T-helper 1 cell treated with Interleukin-12 subunit alpha and Interleukin-12 subunit beta and Interleukin-4 antibody, amounts not matched to agents 30 μg/mL and 1 μg/mL, for 36 hours (primary cell): ENCODE measurements at regions not wholly inside any gene's neighbourhood (a gene's known extent, or its start where the extent isn't known, plus 50 kb on each side); places are given as distances from the start of the nearest gene placed in this dataset.

Experiments
- H3K27ac Mint-ChIP-seq: one replicate; pipeline ENCODE4 v1.8.0; 2021; ENCODE audit warnings: mild to moderate bottlenecking, mixed read lengths
- H3K27me3 Mint-ChIP-seq: one replicate; pipeline ENCODE4 v1.8.0; 2021; ENCODE audit warnings: low read depth, mixed read lengths
- H3K36me3 Mint-ChIP-seq: one replicate; pipeline ENCODE4 v1.8.0; 2021; ENCODE audit warnings: low read depth, mixed read lengths
- H3K4me1 Mint-ChIP-seq: one replicate; pipeline ENCODE4 v1.8.0; 2021; ENCODE audit warnings: low read depth, mixed read lengths
- H3K4me3 Mint-ChIP-seq: one replicate; pipeline ENCODE4 v1.8.0; 2021; ENCODE audit warnings: mild to moderate bottlenecking, moderate library complexity, mixed read lengths
- H3K9me3 Mint-ChIP-seq: one replicate; pipeline ENCODE4 v1.8.0; 2021; ENCODE audit warnings: mixed read lengths

DNA sequence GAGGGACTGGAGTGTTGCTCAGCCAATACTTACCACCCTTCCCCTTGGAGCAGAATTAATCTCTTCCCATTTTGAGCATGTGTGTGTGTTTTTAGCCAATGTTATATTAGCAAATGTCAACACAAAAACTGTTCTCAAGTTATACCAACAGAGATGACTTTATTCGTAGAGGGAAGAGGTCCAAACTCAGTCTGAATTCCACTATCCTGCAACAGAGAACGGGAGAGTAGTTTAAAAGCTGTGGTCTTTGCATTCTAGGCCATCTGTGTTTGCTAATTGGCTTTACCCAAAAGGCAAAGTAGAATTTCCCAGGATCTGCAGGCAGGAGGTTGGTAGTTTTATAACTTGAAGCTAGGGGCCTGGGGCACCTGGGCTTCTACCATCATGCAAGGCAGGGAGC, 847.9 kb upstream of the TMEM132C start:
- no peaks in the 10 kb centered on the region for H3K36me3 Mint-ChIP-seq
- no peaks in the 10 kb centered on the region for H3K27me3 Mint-ChIP-seq
- H3K27ac Mint-ChIP-seq = no peak overlapping the region
- H3K4me3 Mint-ChIP-seq = no peak overlapping the region
- peaks cover 18% of the 10 kb centered on the region for H3K9me3 Mint-ChIP-seq
- H3K4me1 Mint-ChIP-seq = no peaks in the 10 kb centered on the region

DNA sequence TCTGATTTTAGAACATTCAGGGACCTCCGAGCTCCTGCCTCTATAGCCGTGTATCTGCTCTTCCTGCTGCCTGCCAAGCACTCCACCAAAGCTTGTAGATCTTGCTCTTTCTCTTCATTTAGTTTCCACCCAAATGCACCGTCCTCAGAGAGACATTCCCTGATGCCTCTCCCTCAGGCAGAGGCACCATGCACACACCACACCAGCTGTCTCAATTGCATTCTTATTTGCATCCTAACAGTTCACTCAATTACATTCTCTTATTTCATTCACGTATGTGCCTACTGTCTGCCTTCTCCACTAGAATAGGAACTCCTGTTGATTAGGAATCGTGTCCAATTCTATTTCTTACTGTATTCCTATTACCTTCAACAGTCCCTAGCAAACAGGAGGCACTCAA, 845.4 kb upstream of the TMEM132C start:
- H3K4me3 Mint-ChIP-seq = no peak overlapping the region

DNA sequence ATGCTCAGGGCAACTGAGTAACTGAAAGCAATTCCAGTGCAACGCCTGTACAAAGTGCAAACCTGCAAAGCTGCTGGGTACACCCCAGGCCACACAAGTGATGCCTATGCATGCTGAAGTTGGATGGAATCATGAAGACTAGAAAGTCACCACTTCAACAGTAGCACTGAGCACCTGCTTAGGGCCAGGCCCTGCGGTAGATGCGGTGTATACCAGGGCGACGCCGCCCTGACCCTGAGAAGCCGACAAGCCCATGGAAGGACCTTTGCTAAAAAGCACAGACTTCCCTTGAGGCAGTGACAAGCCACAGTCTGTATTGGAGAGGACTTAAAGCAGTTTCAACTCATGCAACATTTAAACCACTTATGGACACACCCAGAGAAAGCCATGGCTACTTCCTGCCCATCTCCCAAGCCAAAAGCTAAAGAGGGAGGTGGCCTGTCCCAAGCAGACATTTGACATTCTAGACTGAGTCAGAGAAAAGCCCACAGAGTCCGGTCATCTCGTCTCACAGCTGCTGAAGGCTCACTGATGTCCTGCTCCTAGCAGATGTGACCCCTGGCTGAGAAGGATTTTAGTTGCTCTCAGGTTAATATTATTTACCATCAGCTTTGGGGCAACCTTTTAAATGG, 843.9 kb upstream of the TMEM132C start:
- Mint-ChIP-seq H3K4me3 (no peak overlapping the region), H3K27me3 (no peaks in the 10 kb centered on the region), H3K27ac (no peak overlapping the region), H3K4me1 (no peaks in the 10 kb centered on the region), H3K9me3 (peaks cover 11% of the 10 kb centered on the region), H3K36me3 (no peaks in the 10 kb centered on the region)

More for the DNA sequence above, 845.4 kb upstream of the TMEM132C start:
- Mint-ChIP-seq H3K4me1 (no peaks in the 10 kb centered on the region), H3K36me3 (no peaks in the 10 kb centered on the region), H3K9me3 (peaks cover 23% of the 10 kb centered on the region), H3K27me3 (no peaks in the 10 kb centered on the region), H3K27ac (no peak overlapping the region)

DNA sequence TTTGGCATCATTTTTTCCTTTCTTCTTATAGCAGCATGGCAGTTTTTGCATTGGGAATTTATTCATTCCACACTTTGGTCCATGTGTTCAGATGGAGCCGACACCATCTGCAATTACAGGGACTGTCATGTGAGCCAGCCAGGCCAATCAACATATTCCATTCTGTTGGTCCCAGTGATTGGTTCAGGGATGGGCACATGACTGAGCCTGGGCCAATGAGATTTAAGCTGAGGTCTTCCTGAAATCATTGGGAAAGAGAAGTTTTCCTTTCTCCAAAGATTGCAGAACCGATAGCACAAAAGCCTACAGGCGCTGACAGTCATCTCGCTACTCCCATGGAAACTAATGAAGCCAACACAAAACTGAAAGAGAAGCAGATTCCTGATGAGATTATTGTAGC, 841.5 kb upstream of the TMEM132C start:
- H3K36me3 Mint-ChIP-seq = no peaks in the 10 kb centered on the region
- H3K27ac Mint-ChIP-seq = no peak overlapping the region
- peaks cover 5% of the 10 kb centered on the region for H3K9me3 Mint-ChIP-seq
- H3K27me3 Mint-ChIP-seq = no peaks in the 10 kb centered on the region
- H3K4me1 Mint-ChIP-seq = no peaks in the 10 kb centered on the region
- no peak overlapping the region for H3K4me3 Mint-ChIP-seq

DNA sequence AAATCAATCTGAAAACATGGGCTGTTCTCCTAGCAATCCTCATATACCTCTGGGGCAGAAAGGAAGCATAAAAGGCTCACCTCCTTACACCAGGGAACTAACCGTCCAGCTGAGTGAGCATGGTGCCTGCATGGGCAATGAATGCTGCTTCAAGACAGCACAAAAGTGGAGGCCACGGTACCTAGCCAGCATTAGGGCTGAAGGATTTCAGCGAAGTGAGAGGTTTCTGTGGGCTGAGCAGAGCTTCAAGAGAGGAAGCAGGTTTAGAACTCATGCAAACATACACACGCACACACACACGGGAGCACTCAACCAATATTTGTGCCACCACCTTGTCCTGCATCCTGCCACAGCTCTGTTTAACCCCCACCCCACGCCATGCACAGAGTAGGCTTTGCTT, 838.5 kb upstream of the TMEM132C start:
- H3K9me3 Mint-ChIP-seq = peaks cover 5% of the 10 kb centered on the region
- no peaks in the 10 kb centered on the region for H3K27me3 Mint-ChIP-seq
- no peaks in the 10 kb centered on the region for H3K4me1 Mint-ChIP-seq
- H3K4me3 Mint-ChIP-seq = no peak overlapping the region
- no peak overlapping the region for H3K27ac Mint-ChIP-seq
- no peaks in the 10 kb centered on the region for H3K36me3 Mint-ChIP-seq

DNA sequence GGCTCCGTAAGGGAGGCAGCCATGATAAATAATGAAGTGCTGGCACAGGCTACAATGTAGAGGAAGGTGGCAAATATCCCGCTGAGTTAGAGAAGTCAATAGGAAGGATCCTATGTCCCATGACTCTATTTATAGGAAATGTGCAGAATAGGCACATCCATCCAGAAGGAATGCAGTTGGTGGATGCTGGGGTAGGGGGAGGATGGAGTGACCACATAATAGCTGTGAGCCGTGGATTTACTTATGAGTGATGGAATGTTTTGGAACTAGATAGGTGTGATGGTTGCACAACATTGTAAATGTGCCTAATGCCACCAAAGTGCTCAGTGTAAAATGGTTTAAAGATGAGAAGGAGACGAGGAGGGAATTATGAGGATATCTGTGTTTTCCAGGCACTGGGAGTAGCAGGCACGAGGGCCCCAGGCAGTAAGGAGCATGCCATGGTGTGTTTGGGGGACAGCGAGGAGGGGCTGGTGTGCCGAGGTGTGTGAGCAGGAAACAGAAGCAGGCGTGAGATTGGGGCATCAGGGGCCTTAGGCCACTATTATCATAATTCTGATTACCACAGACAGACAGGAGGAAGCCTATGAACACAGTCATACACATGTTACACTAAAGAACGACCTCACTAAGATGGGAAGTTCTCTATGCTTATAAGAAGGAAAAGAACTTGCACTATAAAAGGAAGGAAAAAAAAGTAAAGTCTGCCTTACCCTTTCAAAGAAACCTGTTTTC, 837.3 kb upstream of the TMEM132C start:
- H3K36me3 Mint-ChIP-seq = no peaks in the 10 kb centered on the region

DNA sequence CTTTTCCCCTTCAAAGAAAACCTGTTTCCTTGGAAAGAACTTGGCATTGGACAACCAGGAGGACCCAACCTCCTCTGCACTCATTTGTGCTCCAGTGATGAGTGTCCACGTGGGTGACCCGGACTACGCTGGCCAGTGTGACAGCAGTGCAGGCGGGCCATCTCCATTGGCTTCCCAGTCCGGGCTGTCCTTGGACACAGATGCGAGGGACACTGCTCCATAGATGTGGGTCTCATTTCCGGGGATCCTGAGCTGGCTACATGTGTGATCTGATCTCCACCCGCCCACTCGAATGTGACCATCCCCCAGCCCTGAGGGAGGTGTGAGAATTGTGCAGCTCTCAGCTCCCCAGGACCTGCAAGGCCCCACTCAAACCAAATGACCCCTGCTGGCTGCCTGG, 836.6 kb upstream of the TMEM132C start:
- H3K9me3 Mint-ChIP-seq = no peaks in the 10 kb centered on the region
- no peaks in the 10 kb centered on the region for H3K27me3 Mint-ChIP-seq
- no peak overlapping the region for H3K27ac Mint-ChIP-seq
- no peaks in the 10 kb centered on the region for H3K4me1 Mint-ChIP-seq
- no peak overlapping the region for H3K4me3 Mint-ChIP-seq
- H3K36me3 Mint-ChIP-seq = no peaks in the 10 kb centered on the region

More for the DNA sequence above, 837.3 kb upstream of the TMEM132C start:
- no peaks in the 10 kb centered on the region for H3K4me1 Mint-ChIP-seq
- no peak overlapping the region for H3K27ac Mint-ChIP-seq
- H3K27me3 Mint-ChIP-seq = no peaks in the 10 kb centered on the region
- H3K9me3 Mint-ChIP-seq = peaks cover 5% of the 10 kb centered on the region
- H3K4me3 Mint-ChIP-seq = no peak overlapping the region

DNA sequence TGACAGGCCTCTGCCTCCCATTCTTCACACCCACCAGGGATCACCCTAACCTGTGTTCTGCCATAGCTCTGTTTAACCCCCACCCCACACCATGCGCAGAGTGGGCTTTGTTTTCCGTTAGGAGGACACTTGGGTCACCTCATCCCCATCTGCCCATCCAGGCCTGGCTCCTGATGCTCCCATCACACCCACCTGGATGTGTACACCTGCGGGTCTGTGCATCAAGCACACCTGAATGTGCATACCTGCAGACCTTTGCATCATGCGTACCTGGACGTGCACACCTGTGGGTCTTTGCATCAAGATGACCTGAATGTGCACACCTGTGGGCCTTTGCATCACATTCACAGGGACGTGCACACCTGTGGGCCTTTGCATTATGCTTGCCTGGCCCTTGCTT, 835.8 kb upstream of the TMEM132C start:
- Mint-ChIP-seq H3K4me3 (no peak overlapping the region), H3K36me3 (no peaks in the 10 kb centered on the region)

DNA sequence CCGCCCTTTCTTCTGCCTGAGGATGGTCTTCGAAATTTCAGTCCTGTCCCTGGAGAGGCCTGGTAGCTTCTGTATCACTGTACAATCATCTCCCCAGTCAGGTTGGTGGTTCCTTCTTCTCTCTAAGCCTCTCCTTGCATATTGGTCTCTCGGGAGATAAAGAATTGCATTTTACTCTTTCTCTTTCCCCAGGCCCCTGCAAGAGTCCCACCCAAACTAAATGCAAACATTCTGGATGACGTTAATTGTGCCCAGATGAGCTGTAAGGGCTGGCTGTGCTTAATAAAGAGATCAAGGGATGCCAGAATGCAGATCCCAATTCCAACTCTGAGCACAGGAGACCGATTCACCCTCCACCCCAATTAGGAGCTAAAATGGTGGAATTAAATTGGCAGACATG, 835.4 kb upstream of the TMEM132C start:
- no peaks in the 10 kb centered on the region for H3K36me3 Mint-ChIP-seq
- H3K4me1 Mint-ChIP-seq = no peaks in the 10 kb centered on the region
- H3K27ac Mint-ChIP-seq = no peak overlapping the region
- no peaks in the 10 kb centered on the region for H3K27me3 Mint-ChIP-seq
- H3K9me3 Mint-ChIP-seq = no peaks in the 10 kb centered on the region
- no peak overlapping the region for H3K4me3 Mint-ChIP-seq

More for the DNA sequence above, 835.8 kb upstream of the TMEM132C start:
- Mint-ChIP-seq H3K27ac (no peak overlapping the region), H3K27me3 (no peaks in the 10 kb centered on the region), H3K9me3 (no peaks in the 10 kb centered on the region), H3K4me1 (no peaks in the 10 kb centered on the region)

DNA sequence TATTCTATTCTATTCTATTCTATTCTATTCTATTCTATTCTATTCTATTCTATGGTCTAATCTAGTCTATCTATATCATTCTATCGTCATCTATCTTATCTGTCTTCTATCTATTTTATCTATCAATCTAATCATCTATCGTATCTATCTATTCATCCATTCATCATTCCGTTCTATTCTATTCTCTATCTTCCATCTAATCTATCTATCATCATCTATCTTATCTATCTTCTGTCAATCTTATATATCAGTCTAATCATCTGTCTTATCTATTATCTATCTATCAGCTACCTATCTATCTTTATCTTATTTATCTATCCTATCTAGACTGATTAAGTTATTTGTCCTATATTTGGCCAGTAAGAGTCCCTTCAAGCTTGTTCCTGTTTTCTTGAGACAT, 831.5 kb upstream of the TMEM132C start:
- no peaks in the 10 kb centered on the region for H3K4me1 Mint-ChIP-seq
- H3K36me3 Mint-ChIP-seq = no peaks in the 10 kb centered on the region
- peaks cover 16% of the 10 kb centered on the region for H3K9me3 Mint-ChIP-seq
- H3K4me3 Mint-ChIP-seq = no peak overlapping the region
- no peaks in the 10 kb centered on the region for H3K27me3 Mint-ChIP-seq
- no peak overlapping the region for H3K27ac Mint-ChIP-seq

DNA sequence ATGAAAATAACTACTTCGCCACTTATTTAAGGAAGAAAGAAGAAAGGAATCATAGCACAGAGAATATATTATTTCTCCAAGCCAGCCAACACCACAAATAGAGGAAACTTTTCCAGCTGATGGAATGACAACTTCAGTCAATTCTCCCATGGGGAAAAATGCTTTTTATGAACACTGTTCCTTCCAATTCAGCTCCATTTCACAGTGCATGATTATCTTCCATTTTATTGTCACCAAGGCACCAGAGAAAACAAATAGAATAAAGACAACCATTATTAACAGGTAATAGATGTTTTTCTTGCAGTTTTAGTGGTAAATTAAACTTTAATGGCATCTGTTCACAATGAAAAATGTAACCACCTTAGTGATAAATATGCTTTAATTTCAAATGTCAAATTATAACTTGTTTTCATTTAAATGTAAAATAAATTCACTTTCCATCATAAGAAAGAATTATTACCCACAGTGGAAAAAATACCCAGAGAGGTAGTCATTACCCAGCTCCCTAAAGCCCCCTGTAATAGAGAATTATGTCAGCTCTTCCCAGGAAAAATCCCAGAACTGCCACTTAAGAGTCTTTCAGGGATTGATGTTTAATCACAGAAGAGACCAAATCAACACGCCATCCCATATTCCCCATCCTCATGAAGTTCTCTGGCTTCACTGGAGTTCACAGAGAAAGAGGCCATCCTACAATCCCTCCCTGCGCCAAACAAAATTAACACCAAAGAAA, 828.3 kb upstream of the TMEM132C start:
- no peak overlapping the region for H3K4me3 Mint-ChIP-seq
- no peaks in the 10 kb centered on the region for H3K36me3 Mint-ChIP-seq
- H3K27me3 Mint-ChIP-seq = no peaks in the 10 kb centered on the region
- H3K9me3 Mint-ChIP-seq = peaks cover 27% of the 10 kb centered on the region
- no peak overlapping the region for H3K27ac Mint-ChIP-seq
- H3K4me1 Mint-ChIP-seq = no peaks in the 10 kb centered on the region

DNA sequence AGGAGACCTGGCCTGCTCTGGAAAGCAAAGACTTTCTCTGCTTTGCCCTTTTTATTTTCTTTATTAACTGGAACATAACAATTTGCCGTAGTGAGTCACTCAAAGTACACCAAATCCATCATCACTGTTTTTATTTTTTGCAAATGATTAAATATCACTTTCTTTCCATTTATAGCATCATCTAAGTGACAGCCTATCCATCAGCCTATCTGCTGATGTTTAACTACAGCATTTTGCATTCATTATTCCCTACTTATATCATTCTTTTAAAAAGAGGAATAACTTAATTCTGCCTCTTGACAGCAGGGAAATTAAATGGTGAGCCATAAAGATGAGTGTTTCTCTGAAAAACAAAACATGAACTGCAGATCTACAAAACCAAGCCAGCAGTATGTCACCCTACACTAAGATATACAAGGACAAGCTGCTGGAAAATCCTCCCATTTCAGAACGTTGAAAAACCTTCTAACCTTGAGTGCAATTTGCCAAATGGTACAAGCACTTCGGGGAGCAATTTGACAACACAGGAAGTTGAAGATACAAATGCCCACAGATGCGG, 821.3 kb upstream of the TMEM132C start:
- Mint-ChIP-seq H3K4me1 (no peaks in the 10 kb centered on the region), H3K27me3 (no peaks in the 10 kb centered on the region), H3K4me3 (no peak overlapping the region), H3K27ac (no peak overlapping the region), H3K9me3 (peaks cover 15% of the 10 kb centered on the region), H3K36me3 (no peaks in the 10 kb centered on the region)

DNA sequence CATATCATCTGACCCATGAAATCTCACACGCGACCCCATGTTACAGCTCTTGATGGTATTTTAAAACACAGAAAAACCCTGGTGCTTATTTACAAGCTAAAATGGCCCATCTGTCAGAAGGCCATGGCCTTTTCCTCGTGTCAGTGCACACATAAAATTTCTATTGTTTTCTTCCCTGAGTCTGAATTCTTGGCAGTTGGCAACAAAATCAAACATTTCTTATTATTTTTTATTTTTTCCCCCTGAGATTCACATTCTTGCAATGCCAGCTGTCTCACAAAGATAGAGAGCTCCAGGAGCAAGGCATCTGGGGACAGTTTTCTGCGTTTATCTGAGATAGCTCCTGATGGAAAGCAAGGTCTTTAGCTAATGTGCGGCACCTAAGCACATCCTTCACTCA, 818.1 kb upstream of the TMEM132C start:
- Mint-ChIP-seq H3K9me3 (peaks cover 3% of the 10 kb centered on the region), H3K27ac (no peak overlapping the region), H3K27me3 (peaks cover 13% of the 10 kb centered on the region), H3K36me3 (no peaks in the 10 kb centered on the region), H3K4me1 (no peaks in the 10 kb centered on the region), H3K4me3 (no peak overlapping the region)

DNA sequence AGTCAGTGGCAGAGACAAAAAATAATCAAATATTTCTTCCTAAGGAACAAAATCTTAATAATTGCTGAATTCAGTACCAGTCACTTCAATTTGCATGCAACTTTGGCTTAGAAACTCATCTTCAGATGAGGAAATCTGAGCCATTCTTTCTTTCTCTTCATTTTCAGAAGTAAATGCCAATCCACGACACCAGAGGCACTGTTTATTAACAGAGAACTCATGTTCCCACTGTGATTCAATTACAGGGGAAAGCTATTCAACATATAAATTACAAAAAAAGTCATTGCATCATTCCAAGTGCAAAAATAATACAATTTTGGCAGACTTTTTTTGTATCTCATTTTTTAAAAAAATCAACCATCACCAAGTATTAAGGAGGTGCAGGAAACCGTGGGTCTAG, 816.1 kb upstream of the TMEM132C start:
- Mint-ChIP-seq H3K36me3 (no peaks in the 10 kb centered on the region), H3K27me3 (peaks cover 26% of the 10 kb centered on the region), H3K27ac (no peak overlapping the region), H3K9me3 (no peaks in the 10 kb centered on the region), H3K4me3 (no peak overlapping the region), H3K4me1 (no peaks in the 10 kb centered on the region)
